ENCODE measurements at regions not wholly inside any gene's neighbourhood (a gene's known extent, or its start where the extent isn't known, plus 50 kb on each side); places are given as distances from the start of the nearest gene placed in this dataset.

DNA sequence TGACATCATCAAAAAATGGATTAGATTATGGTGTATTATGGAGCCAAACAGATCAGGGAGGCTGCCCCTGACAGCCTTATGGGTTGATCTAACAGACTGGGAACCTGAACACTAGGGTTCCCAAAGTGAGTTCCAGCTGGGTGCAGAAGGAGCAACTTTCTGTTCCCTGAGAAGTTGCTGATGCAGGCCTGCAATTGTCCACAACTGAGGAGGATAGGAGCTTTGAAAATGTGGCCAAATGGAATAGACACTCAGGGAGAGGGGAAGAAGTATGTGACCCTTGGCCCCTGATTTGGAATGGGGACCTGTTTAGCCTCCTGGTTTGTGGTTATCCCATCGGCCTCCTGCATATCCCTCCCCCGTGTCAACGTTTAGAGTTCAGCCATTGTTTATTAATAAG, 262.2 kb upstream of the SKOR2 start:
- intact Hi-C loops (cut with DNase I): no loop called here
- no peak for DNase-seq (ENCODE audit: low spot score)

GRCh38 chr18:47512726-47513435, 261.4 kb upstream of the SKOR2 start:
- intact Hi-C loops (cut with DNase I): no loop called here
- no peak for DNase-seq (ENCODE audit: low spot score)

DNA sequence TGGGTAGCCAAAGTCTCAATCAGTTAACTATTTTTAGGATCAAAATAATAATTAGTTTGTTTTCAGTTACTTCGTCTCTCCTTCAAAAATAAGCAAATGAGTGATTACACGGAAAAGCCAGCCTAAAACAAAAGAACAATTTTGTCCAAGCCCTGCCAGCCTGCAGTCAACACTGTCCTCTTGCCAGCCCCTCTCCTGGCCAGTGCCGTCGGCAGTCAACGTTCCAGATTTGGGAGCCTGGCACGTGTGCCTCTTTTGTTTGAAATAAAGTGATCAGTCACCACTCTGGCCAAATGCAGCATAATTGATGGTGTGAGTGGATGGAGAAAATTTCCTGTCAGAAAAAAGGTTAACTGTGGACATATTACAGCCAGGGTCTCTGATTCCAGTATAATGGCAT, 260.6 kb upstream of the SKOR2 start:
- intact Hi-C loops (cut with DNase I): no loop called here
- DNase-seq (ENCODE audit: low spot score): no peak

GRCh38 chr18:47510831-47511230, 259.4 kb upstream of the SKOR2 start:
- intact Hi-C loops (cut with DNase I): no loop called here

GRCh38 chr18:47507651-47508050, 256.2 kb upstream of the SKOR2 start:
- DNase-seq (ENCODE audit: low spot score): no peak
- intact Hi-C loops (cut with DNase I): no loop called here

More at GRCh38 chr18:47510831-47511230, 259.4 kb upstream of the SKOR2 start:
- DNase-seq (ENCODE audit: low spot score): no peak

DNA sequence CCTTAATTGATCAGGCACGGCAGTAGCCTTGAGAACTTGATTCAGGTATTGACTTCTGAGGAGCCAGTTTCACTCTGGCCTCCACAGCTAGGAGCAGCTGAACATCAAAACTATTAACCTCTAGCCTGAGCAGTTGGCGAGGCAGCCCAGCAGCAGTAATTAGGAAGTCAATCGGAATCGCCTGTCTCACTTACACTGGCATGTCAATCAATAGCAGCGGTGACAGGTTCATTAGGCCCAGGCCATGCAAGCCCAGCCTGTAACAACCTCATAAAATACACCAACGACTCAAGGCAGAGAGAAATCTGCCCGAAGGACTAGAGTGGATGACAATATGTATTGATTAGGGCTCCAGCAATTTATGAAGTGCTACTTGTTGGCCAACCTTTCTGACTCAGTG, 255.4 kb upstream of the SKOR2 start:
- intact Hi-C loops (cut with DNase I): no loop called here
- DNase-seq (ENCODE audit: low spot score): no peak

GRCh38 chr18:47501946-47502345, 250.5 kb upstream of the SKOR2 start:
- intact Hi-C loops (cut with DNase I): no loop called here
- no peak for DNase-seq (ENCODE audit: low spot score)

GRCh38 chr18:47500930-47501329, 249.5 kb upstream of the SKOR2 start:
- DNase-seq (ENCODE audit: low spot score): no peak
- intact Hi-C loops (cut with DNase I): no loop called here

GRCh38 chr18:47492691-47493090, 241.2 kb upstream of the SKOR2 start:
- intact Hi-C loops (cut with DNase I): no loop called here

DNA sequence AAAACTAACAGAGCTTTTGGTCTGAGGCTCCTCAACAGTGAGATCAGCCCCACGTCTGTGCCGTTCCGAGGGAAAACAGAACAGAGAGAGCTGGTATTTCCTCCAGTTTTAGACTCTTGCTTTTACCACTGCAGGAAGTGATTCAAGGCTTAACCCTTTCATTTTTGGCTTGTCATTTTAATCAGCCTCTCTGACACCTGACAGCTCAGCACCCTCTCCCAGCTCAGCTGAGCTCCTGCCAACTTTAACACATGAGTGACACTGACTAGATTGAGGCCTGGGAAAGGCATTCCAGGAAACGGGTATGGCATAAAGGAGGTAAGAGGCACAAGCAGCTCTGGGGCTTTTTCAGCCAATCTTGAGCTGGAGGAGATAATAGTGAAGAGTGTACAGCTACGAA, 239.4 kb upstream of the SKOR2 start:
- DNase-seq (ENCODE audit: low spot score): no peak
- intact Hi-C loops (cut with DNase I): no loop called here

More at GRCh38 chr18:47492691-47493090, 241.2 kb upstream of the SKOR2 start:
- DNase-seq (ENCODE audit: low spot score): no peak

GRCh38 chr18:47485221-47485797, 233.8 kb upstream of the SKOR2 start:
- intact Hi-C loops (cut with DNase I): no loop called here
- no peak for DNase-seq (ENCODE audit: low spot score)

DNA sequence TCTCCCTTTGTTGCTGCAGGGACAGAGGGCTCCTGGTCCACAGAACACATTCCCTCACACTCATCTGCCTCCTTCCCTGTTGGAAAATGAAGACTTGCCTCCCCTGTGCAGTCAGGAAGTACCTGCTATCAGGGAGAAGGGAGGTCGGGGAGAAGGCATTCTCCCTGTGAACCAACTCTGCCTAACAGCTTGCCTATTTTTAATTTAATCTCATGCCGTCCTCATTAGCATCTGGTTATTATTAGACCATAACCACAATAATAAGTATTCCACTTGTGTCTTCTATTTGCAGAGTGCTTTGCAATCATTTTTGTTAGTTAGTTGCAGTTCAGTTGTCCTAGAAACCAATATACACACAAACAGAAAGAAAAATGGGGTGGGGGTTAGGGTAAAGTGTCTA, 232.6 kb upstream of the SKOR2 start:
- intact Hi-C loops (cut with DNase I): no loop called here
- DNase-seq (ENCODE audit: low spot score): no peak

DNA sequence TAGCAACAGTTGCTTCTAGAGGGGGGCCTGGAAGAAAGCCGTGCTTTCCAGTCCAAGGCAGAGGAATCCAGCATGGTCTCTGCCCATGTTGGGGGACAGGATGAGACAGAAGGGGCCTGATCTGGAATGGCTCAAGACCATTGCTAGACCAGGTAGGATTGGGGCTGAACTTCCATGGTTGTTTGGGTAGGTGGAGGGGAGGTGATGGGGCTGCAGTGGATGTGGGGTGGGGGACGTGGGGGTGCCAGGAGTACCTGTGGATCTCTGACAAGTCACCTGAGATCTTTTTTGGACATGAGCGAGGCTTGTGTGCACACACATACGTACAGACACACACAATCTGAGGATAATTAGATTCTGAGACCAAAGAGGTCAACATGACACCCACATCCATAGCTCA, 228.7 kb upstream of the SKOR2 start:
- intact Hi-C loops (cut with DNase I): no loop called here
- no peak for DNase-seq (ENCODE audit: low spot score)

DNA sequence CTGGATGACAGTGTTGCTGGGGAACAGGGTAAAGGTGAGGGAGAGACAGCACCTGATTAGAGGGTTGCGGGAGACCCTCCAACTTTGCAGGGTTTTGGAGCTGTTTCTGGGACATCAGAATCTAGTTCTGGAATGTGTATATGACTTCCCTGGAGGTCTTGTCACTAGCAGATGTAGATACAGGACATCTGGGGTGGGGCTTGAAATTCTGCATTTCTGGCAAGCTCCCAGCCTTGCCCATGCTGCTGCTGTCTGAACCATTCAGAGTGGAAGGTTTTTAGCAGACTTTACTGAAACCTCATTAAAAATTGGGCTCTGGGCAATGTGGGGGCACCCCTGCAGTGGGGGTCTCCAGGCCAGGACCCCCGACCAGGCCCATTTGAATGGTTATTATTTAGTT, 220.3 kb upstream of the SKOR2 start:
- DNase-seq (ENCODE audit: low spot score): no peak
- intact Hi-C loops (cut with DNase I): no loop called here

DNA sequence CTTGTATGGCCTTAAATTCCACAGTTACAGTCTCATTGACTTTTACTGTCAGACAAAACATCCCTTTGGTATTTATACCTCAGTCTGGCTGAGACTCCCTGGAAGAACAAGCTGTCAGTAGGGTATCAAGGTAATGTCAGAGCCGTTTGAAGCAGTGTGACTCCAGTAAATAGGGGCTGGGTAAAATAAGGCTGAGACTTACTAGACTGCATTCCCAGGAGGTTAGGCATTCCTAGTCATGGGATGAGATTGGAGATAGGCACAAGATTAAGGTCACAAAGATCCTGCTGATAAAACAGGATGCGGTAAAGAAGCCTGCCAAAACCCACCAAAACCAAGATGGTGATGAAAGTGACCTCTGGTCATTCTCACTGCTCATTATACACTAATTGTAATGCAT, 219.5 kb upstream of the SKOR2 start:
- intact Hi-C loops (cut with DNase I): no loop called here
- no peak for DNase-seq (ENCODE audit: low spot score)

DNA sequence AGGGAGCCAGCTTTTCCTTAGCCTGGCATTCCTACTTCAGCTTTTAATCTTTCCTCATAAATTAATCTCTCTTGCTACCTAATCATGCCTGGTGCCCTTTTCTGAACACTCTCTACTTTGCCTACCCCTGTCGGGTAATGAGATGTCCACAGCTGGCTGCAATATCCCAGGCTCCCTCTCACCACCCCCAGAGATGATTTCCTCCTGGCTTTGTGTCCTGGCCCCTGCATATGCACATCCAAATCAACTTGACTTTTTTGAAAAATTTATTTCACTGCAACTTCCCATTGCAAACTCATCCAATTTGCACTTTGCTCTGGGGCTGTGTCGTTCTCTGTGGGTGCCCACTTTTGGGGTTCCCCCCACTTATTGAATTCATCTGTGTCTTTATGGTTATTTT, 218.1 kb upstream of the SKOR2 start:
- intact Hi-C loops (cut with DNase I): no loop called here
- DNase-seq (ENCODE audit: low spot score): no peak

GRCh38 chr18:47461977-47462376, 210.5 kb upstream of the SKOR2 start:
- intact Hi-C loops (cut with DNase I): no loop called here
- no peak for DNase-seq (ENCODE audit: low spot score)

- DNase-seq (ENCODE audit: low spot score): no peak
- intact Hi-C loops (cut with DNase I): no loop called here
These were observed 210.0 kb upstream of the SKOR2 start for GRCh38 chr18:47461406-47461948.

- no peak for DNase-seq (ENCODE audit: low spot score)
These were observed 207.0 kb upstream of the SKOR2 start for GRCh38 chr18:47458483-47458882.

GRCh38 chr18:47457614-47458013, 206.2 kb upstream of the SKOR2 start:
- no peak for DNase-seq (ENCODE audit: low spot score)
- intact Hi-C loops (cut with DNase I): no loop called here

More at GRCh38 chr18:47458483-47458882, 207.0 kb upstream of the SKOR2 start:
- intact Hi-C loops (cut with DNase I): no loop called here

DNA sequence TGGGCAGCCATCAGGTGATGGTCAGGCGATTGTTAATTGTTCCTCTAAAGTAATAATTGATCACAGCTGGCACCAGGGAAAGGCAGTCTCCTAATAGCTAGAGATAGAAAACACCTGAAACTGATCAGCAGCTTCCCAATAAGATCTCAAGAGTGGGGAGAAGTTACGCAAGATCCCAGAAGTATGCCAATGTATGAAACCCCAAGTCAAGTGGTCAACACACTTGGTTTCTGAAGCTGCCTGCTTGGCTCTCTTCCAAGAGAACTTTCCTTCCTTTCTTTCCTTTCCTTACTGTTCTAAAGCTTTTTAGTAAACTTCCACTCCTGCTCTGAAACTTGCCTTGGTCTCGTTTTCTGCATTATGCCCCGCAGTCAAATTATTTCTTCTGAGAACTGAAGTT, 201.6 kb upstream of the SKOR2 start:
- no peak for DNase-seq (ENCODE audit: low spot score)
- intact Hi-C loops (cut with DNase I): no loop called here
